ENCODE measurements at regions not wholly inside any gene's neighbourhood (a gene's known extent, or its start where the extent isn't known, plus 50 kb on each side); places are given as distances from the start of the nearest gene placed in this dataset.

- no peak overlapping the region for H3K4me3 Mint-ChIP-seq (ENCODE audit: unreplicated experiment)
- peaks cover 11% of the 10 kb centered on the region for H3K9me3 Mint-ChIP-seq (ENCODE audit: low read depth)
- H3K27me3 Mint-ChIP-seq (ENCODE audit: low read depth), result no peaks in the 10 kb centered on the region
These were observed 162.9 kb upstream of the APCDD1 start for GRCh38 chr18:10291568-10291981.

GRCh38 chr18:10293966-10294365 is 160.5 kb upstream of the APCDD1 start:
- Mint-ChIP-seq H3K36me3 (ENCODE audit: low read depth) (no peaks in the 10 kb centered on the region), H3K4me3 (ENCODE audit: unreplicated experiment) (no peak overlapping the region), H3K9me3 (ENCODE audit: low read depth) (peaks cover 7% of the 10 kb centered on the region), H3K4me1 (ENCODE audit: low read depth) (peaks cover 9% of the 10 kb centered on the region), H3K27me3 (ENCODE audit: low read depth) (no peaks in the 10 kb centered on the region), H3K27ac (ENCODE audit: unreplicated experiment) (no peak overlapping the region)
- DNase-seq (ENCODE audit: low spot score), result no peak
- no peak for TF ChIP-seq CTCF (IDR thresholded peaks at IDR 0.05)

More at GRCh38 chr18:10291568-10291981, 162.9 kb upstream of the APCDD1 start:
- H3K27ac Mint-ChIP-seq (ENCODE audit: unreplicated experiment), result no peak overlapping the region
- no peak for DNase-seq (ENCODE audit: low spot score)
- no peak for TF ChIP-seq CTCF (IDR thresholded peaks at IDR 0.05)
- peaks cover 2% of the 10 kb centered on the region for H3K36me3 Mint-ChIP-seq (ENCODE audit: low read depth)
- peaks cover 3% of the 10 kb centered on the region for H3K4me1 Mint-ChIP-seq (ENCODE audit: low read depth)

GRCh38 chr18:10295751-10296150 is 158.7 kb upstream of the APCDD1 start:
- no peak overlapping the region for H3K4me3 Mint-ChIP-seq (ENCODE audit: unreplicated experiment)

GRCh38 chr18:10296491-10296890 is 157.9 kb upstream of the APCDD1 start:
- no peak for TF ChIP-seq CTCF (IDR thresholded peaks at IDR 0.05)
- Mint-ChIP-seq H3K9me3 (ENCODE audit: low read depth) (peaks cover 3% of the 10 kb centered on the region), H3K36me3 (ENCODE audit: low read depth) (no peaks in the 10 kb centered on the region), H3K27me3 (ENCODE audit: low read depth) (no peaks in the 10 kb centered on the region), H3K27ac (ENCODE audit: unreplicated experiment) (no peak overlapping the region), H3K4me1 (ENCODE audit: low read depth) (peaks cover 20% of the 10 kb centered on the region), H3K4me3 (ENCODE audit: unreplicated experiment) (no peak overlapping the region)
- DNase-seq (ENCODE audit: low spot score), result no peak

More at GRCh38 chr18:10295751-10296150, 158.7 kb upstream of the APCDD1 start:
- no peak for TF ChIP-seq CTCF (IDR thresholded peaks at IDR 0.05)
- peaks cover 20% of the 10 kb centered on the region for H3K4me1 Mint-ChIP-seq (ENCODE audit: low read depth)
- H3K27ac Mint-ChIP-seq (ENCODE audit: unreplicated experiment), result no peak overlapping the region
- H3K36me3 Mint-ChIP-seq (ENCODE audit: low read depth), result no peaks in the 10 kb centered on the region
- DNase-seq (ENCODE audit: low spot score), result no peak
- no peaks in the 10 kb centered on the region for H3K27me3 Mint-ChIP-seq (ENCODE audit: low read depth)
- peaks cover 3% of the 10 kb centered on the region for H3K9me3 Mint-ChIP-seq (ENCODE audit: low read depth)

GRCh38 chr18:10297086-10297485 is 157.3 kb upstream of the APCDD1 start:
- no peak for DNase-seq (ENCODE audit: low spot score)
- no peak for TF ChIP-seq CTCF (IDR thresholded peaks at IDR 0.05)
- H3K27me3 Mint-ChIP-seq (ENCODE audit: low read depth), result no peaks in the 10 kb centered on the region
- H3K9me3 Mint-ChIP-seq (ENCODE audit: low read depth), result peaks cover 3% of the 10 kb centered on the region
- H3K36me3 Mint-ChIP-seq (ENCODE audit: low read depth), result no peaks in the 10 kb centered on the region
- peaks cover 17% of the 10 kb centered on the region for H3K4me1 Mint-ChIP-seq (ENCODE audit: low read depth)
- no peak overlapping the region for H3K27ac Mint-ChIP-seq (ENCODE audit: unreplicated experiment)
- no peak overlapping the region for H3K4me3 Mint-ChIP-seq (ENCODE audit: unreplicated experiment)

Measured in chondrocyte (in vitro differentiated cells).